ENCODE measurements at regions not wholly inside any gene's neighbourhood (a gene's known extent, or its start where the extent isn't known, plus 50 kb on each side); places are given as distances from the start of the nearest gene placed in this dataset.
"Not testable (repeated sequence)": the region's sequence is repeated elsewhere in the genome, so short reads cannot be mapped to it uniquely, and the experiment has no call there.

GRCh38 chr2:21194147-21194546 is 70.4 kb downstream of the TDRD15 start:
- DNase-seq (ENCODE audit: low read depth in 2 of 2): no peak

- DNase-seq (ENCODE audit: low read depth in 2 of 2): no peak
These were observed 71.1 kb downstream of the TDRD15 start for GRCh38 chr2:21194858-21195271.

- DNase-seq (ENCODE audit: low read depth in 2 of 2): no peak
These were observed 71.6 kb downstream of the TDRD15 start for GRCh38 chr2:21195326-21195725.

GRCh38 chr2:21198637-21199036 is 74.9 kb downstream of the TDRD15 start:
- no peak for DNase-seq (ENCODE audit: low read depth in 2 of 2)

- DNase-seq (ENCODE audit: low read depth in 2 of 2): no peak
These were observed 80.2 kb downstream of the TDRD15 start for GRCh38 chr2:21203976-21204375.

GRCh38 chr2:21214085-21214484 is 90.3 kb downstream of the TDRD15 start:
- not testable (repeated sequence) for DNase-seq (ENCODE audit: low read depth in 2 of 2)

GRCh38 chr2:21217442-21217841 is 93.7 kb downstream of the TDRD15 start:
- DNase-seq (ENCODE audit: low read depth in 2 of 2): no peak

- no peak for DNase-seq (ENCODE audit: low read depth in 2 of 2)
These were observed 97.2 kb downstream of the TDRD15 start for GRCh38 chr2:21220930-21221329.

GRCh38 chr2:21223618-21224017 is 99.8 kb downstream of the TDRD15 start:
- DNase-seq (ENCODE audit: low read depth in 2 of 2): no peak

- no peak for DNase-seq (ENCODE audit: low read depth in 2 of 2)
These were observed 104.5 kb downstream of the TDRD15 start for GRCh38 chr2:21228041-21228895.

GRCh38 chr2:21229302-21229701 is 105.5 kb downstream of the TDRD15 start:
- no peak for DNase-seq (ENCODE audit: low read depth in 2 of 2)

- DNase-seq (ENCODE audit: low read depth in 2 of 2): no peak
These were observed 106.4 kb downstream of the TDRD15 start for GRCh38 chr2:21230140-21230539.

- DNase-seq (ENCODE audit: low read depth in 2 of 2): no peak
These were observed 108.2 kb downstream of the TDRD15 start for GRCh38 chr2:21231985-21232384.

GRCh38 chr2:21233194-21233593 is 109.4 kb downstream of the TDRD15 start:
- no peak for DNase-seq (ENCODE audit: low read depth in 2 of 2)

GRCh38 chr2:21234001-21234400 is 110.2 kb downstream of the TDRD15 start:
- DNase-seq (ENCODE audit: low read depth in 2 of 2): no peak

- DNase-seq (ENCODE audit: low read depth in 2 of 2): no peak
These were observed 110.8 kb downstream of the TDRD15 start for GRCh38 chr2:21234464-21235120.

- not testable (repeated sequence) for DNase-seq (ENCODE audit: low read depth in 2 of 2)
These were observed 116.0 kb downstream of the TDRD15 start for GRCh38 chr2:21239749-21240148.

- DNase-seq (ENCODE audit: low read depth in 2 of 2): no peak
These were observed 120.4 kb downstream of the TDRD15 start for GRCh38 chr2:21244161-21244560.

- DNase-seq (ENCODE audit: low read depth in 2 of 2): no peak
These were observed 121.8 kb downstream of the TDRD15 start for GRCh38 chr2:21245565-21245964.

- no peak for DNase-seq (ENCODE audit: low read depth in 2 of 2)
These were observed 125.6 kb downstream of the TDRD15 start for GRCh38 chr2:21249367-21249766.

- no peak for DNase-seq (ENCODE audit: low read depth in 2 of 2)
These were observed 126.9 kb downstream of the TDRD15 start for GRCh38 chr2:21250673-21251072.

GRCh38 chr2:21251216-21251980 is 127.6 kb downstream of the TDRD15 start:
- no peak for DNase-seq (ENCODE audit: low read depth in 2 of 2)

Data from stimulated activated CD8-positive, alpha-beta memory T cell treated with anti-CD3 and anti-CD28 coated beads, Interleukin-7, amount 100 ng/mL, for 4 hours (primary cell).